ENCODE measurements at regions not wholly inside any gene's neighbourhood (a gene's known extent, or its start where the extent isn't known, plus 50 kb on each side); places are given as distances from the start of the nearest gene placed in this dataset.
"Not testable (repeated sequence)": the region's sequence is repeated elsewhere in the genome, so short reads cannot be mapped to it uniquely, and the experiment has no call there.

DNA sequence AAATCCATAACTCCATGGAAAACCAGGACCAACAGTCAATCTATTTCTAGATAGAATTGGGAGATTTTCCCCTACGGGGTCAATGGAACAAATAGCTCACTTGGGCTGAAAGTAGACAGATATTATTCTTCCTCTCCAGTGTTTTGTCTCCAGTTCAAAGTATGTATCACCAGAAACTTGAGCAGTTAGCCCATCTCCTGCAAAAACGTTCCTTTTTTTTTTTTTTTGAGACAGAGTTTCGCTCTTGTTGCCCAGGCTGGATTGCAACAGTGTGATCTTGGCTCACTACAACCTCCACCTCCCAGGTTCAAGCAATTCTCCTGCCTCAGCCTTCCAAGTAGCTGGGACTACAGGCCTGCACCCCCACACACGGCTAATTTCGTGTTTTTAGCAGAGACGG lies 390.0 kb upstream of the AUTS2 start:
- Histone ChIP-seq H3K9me3 (replicated peaks) (no peaks in the 10 kb centered on the region), H3K4me1 (no peaks in the 10 kb centered on the region), H3K27ac (replicated peaks) (no peak overlapping the region), H3K36me3 (no peaks in the 10 kb centered on the region), H3K27me3 (ENCODE audit: low read depth) (peaks cover 17% of the 10 kb centered on the region), H3K4me3 (no peak overlapping the region)
- TF ChIP-seq, protein P1, sequence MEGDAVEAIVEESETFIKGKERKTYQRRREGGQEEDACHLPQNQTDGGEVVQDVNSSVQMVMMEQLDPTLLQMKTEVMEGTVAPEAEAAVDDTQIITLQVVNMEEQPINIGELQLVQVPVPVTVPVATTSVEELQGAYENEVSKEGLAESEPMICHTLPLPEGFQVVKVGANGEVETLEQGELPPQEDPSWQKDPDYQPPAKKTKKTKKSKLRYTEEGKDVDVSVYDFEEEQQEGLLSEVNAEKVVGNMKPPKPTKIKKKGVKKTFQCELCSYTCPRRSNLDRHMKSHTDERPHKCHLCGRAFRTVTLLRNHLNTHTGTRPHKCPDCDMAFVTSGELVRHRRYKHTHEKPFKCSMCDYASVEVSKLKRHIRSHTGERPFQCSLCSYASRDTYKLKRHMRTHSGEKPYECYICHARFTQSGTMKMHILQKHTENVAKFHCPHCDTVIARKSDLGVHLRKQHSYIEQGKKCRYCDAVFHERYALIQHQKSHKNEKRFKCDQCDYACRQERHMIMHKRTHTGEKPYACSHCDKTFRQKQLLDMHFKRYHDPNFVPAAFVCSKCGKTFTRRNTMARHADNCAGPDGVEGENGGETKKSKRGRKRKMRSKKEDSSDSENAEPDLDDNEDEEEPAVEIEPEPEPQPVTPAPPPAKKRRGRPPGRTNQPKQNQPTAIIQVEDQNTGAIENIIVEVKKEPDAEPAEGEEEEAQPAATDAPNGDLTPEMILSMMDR (IDR thresholded peaks at IDR 0.05; ENCODE audit: borderline replicate concordance): no peak
- intact Hi-C loops (cut with micrococcal nuclease): no loop called here
- no peak for DNase-seq

DNA sequence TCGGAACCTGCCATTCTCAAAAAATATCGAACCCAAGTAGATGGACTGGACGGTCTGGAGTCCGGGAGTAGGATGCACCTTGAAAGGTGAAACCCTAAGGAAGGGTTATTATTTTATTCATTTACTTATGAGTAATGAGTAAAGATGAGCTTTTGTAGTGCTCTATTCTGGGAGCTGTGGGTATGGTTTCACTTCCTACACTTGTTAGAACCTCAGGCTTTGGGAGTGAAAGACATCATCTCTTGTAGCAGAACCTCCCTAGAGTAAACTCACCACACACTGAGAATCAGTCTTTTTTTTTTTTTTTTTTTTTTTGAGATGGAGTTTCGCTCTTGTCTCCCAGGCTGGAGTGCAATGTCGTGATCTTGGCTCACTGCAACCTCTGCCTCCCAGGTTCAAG lies 389.4 kb upstream of the AUTS2 start:
- Histone ChIP-seq H3K4me1 (no peaks in the 10 kb centered on the region), H3K27ac (replicated peaks) (no peak overlapping the region), H3K9me3 (replicated peaks) (no peaks in the 10 kb centered on the region), H3K4me3 (no peak overlapping the region), H3K36me3 (no peaks in the 10 kb centered on the region), H3K27me3 (ENCODE audit: low read depth) (peaks cover 20% of the 10 kb centered on the region)
- intact Hi-C loops (cut with micrococcal nuclease): no loop called here
- no peak for DNase-seq
- TF ChIP-seq, protein P1 (IDR thresholded peaks at IDR 0.05; ENCODE audit: borderline replicate concordance): no peak

DNA sequence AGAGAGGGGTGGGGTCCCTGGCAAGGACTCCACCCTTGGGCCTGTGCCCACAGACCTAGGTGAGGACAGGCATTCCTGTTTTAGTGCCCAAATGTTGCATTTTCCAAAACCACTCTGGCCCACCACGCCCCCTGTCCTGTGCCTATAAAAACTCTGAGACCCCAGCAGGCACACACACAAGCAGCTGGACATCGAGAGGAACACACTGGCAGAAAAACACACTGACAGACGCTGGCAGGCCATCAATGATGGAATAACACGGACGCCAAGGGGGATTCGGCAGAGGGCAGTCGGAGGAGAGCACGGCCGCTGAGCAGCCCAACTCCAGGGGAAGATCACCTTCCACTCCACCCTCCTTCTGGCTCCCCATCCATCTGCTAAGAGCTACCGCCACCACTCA lies 386.9 kb upstream of the AUTS2 start:
- Histone ChIP-seq H3K4me3 (no peak overlapping the region), H3K9me3 (replicated peaks) (no peaks in the 10 kb centered on the region), H3K4me1 (no peaks in the 10 kb centered on the region), H3K27me3 (ENCODE audit: low read depth) (peaks cover 30% of the 10 kb centered on the region), H3K27ac (replicated peaks) (no peak overlapping the region), H3K36me3 (no peaks in the 10 kb centered on the region)
- DNase-seq: no peak
- intact Hi-C loops (cut with micrococcal nuclease): no loop called here
- TF ChIP-seq, protein P1 (IDR thresholded peaks at IDR 0.05; ENCODE audit: borderline replicate concordance): no peak

DNA sequence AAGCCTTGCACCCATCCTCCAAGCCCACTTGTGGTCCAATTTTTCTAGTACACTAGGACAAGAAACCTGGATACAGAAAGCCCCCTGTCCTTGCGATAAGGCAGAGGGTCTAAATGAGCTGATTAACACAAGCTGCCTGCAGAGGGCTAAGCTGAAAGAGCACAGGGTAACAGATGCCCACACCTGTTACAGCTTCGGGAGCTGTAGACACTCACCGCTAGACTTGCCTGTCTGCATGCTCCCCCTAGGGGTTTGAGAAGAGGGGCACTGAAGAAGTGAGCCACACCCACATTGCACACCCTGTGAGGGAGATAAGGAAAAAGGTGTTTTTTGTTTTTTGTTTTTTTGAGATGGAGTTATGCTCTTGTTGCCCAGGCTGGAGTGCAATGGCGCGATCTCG lies 386.5 kb upstream of the AUTS2 start:
- H3K27me3 ChIP-seq (ENCODE audit: low read depth): peaks cover 33% of the 10 kb centered on the region
- intact Hi-C loops (cut with micrococcal nuclease): no loop called here
- H3K27ac ChIP-seq (replicated peaks): no peak overlapping the region
- H3K4me1 ChIP-seq: no peaks in the 10 kb centered on the region
- no peaks in the 10 kb centered on the region for H3K36me3 ChIP-seq
- H3K4me3 ChIP-seq: no peak overlapping the region
- no peak for DNase-seq
- TF ChIP-seq, protein P1 (IDR thresholded peaks at IDR 0.05; ENCODE audit: borderline replicate concordance): peak; percentile 25
- no peaks in the 10 kb centered on the region for H3K9me3 ChIP-seq (replicated peaks)

DNA sequence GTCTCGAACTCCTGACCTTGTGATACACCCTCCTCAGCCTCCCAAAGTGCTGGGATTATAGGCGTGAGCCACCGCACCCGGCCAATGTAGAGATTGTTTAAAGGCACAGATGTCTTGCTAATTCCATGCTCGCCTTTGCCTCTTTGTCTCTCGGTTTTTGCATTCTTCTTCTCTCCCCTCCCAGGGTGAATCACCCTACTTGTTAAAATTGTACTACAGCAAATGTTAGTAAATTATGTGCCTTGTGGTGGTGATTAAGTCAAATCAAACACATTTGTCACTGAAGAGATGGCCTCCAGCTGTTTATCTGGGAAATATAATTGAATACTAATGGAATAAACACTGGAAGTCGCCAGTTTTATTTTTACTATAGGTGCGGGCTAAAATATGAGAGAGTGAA lies 384.4 kb upstream of the AUTS2 start:
- Histone ChIP-seq H3K27me3 (ENCODE audit: low read depth) (peaks cover 33% of the 10 kb centered on the region), H3K36me3 (no peaks in the 10 kb centered on the region), H3K4me1 (no peaks in the 10 kb centered on the region), H3K27ac (replicated peaks) (no peak overlapping the region), H3K4me3 (no peak overlapping the region), H3K9me3 (replicated peaks) (no peaks in the 10 kb centered on the region)
- TF ChIP-seq, protein P1 (IDR thresholded peaks at IDR 0.05; ENCODE audit: borderline replicate concordance): no peak
- DNase-seq: no peak
- intact Hi-C loops (cut with micrococcal nuclease): no loop called here

DNA sequence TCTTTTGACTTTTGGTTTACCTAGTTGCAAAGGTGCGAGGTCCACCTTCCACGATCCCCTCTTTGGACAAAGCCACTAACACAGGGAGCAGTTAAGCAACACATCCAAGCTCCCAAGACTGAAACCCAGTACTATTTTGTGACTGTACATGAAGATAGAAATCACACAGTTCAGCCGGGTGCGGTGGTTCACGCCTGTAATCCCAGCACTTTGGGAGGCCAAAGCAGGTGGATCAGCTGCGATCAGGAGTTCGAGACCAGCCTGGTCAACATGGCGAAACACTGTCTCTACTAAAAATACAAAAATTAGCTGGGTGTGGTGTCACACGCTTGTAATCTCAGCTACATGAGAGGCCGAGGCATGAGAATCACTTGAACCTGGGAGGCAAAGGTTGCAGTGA lies 382.8 kb upstream of the AUTS2 start:
- H3K27ac ChIP-seq (replicated peaks); intact Hi-C loops (cut with micrococcal nuclease); H3K4me1 ChIP-seq; H3K36me3 ChIP-seq; H3K4me3 ChIP-seq; H3K9me3 ChIP-seq (replicated peaks); DNase-seq: not testable (repeated sequence)
- peaks cover 33% of the 10 kb centered on the region for H3K27me3 ChIP-seq (ENCODE audit: low read depth)
